Testis (tissue), 2 donors: ENCODE measurements at regions not wholly inside any gene's neighbourhood (a gene's known extent, or its start where the extent isn't known, plus 50 kb on each side); places are given as distances from the start of the nearest gene placed in this dataset.

Source experiments
- POLR2A ChIP-seq: fragments of 450-650 bp; IDR thresholded peaks from one replicate; pipeline ENCODE4 v1.6.1; 2017; ENCODE audit warnings: antibody characterized with exemption, mild to moderate bottlenecking, moderate library complexity
- TF ChIP-seq, protein P1 (sequence below), 3 experiments: fragments of 450-650 bp in 2 of 3; fragments of 200-600 bp in 1 of 3; sonication (generic) in 1 of 3; IDR thresholded peaks; one replicate each; pipeline ENCODE4 v1.5.1; 2016 to 2019; ENCODE audit warnings: antibody characterized with exemption in 3 of 3, mild to moderate bottlenecking in 2 of 3, moderate library complexity in 1 of 3

DNA sequence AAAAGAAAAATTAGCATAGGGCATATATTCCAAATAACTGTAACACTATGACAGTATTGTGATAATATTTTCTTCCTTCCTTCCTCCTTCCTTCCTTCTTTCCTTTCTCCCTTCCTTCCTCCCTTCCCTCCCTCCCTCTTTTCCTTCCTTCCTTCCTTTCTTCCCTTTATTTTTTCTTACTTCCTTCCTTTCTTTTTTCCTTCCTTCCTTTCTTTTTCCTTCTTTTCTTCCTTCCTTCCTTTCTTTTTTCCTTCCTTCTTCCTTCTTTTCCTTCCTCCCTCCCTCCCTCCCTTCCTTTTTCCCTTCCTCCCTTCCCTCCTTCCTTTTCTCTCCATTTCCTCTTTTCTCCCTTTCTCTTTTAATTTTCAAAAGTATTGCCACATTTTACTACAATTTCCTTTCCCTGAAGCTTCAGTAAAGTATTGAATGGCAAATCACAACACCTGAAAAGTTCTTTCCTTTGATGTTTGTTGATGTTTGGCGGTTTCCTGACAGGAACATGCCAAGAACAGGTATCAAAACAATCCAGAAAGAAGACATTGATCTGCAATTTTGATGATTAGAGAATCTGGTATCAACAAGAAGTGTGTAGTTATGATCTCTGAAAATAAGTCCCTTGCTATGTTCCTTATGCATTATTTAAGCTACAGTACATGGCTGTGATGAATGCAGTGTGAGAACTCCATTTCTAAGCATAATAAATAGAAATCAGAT, 253.1 kb upstream of the EDIL3 start:
- TF ChIP-seq, protein P1, sequence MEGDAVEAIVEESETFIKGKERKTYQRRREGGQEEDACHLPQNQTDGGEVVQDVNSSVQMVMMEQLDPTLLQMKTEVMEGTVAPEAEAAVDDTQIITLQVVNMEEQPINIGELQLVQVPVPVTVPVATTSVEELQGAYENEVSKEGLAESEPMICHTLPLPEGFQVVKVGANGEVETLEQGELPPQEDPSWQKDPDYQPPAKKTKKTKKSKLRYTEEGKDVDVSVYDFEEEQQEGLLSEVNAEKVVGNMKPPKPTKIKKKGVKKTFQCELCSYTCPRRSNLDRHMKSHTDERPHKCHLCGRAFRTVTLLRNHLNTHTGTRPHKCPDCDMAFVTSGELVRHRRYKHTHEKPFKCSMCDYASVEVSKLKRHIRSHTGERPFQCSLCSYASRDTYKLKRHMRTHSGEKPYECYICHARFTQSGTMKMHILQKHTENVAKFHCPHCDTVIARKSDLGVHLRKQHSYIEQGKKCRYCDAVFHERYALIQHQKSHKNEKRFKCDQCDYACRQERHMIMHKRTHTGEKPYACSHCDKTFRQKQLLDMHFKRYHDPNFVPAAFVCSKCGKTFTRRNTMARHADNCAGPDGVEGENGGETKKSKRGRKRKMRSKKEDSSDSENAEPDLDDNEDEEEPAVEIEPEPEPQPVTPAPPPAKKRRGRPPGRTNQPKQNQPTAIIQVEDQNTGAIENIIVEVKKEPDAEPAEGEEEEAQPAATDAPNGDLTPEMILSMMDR (IDR thresholded peaks at IDR 0.05) = no peak
- no peak for TF ChIP-seq POLR2A
